GM23248 (cell line): ENCODE measurements at regions not wholly inside any gene's neighbourhood (a gene's known extent, or its start where the extent isn't known, plus 50 kb on each side); places are given as distances from the start of the nearest gene placed in this dataset.

ENCODE experiments used
- EZH2 ChIP-seq: fragments of 200-600 bp; sonication (generic); IDR thresholded peaks from 2 replicates; pipeline ENCODE4 v1.6.1; 2018; ENCODE audit warnings: antibody characterized with exemption, mild to moderate bottlenecking; ENCODE audit not compliant: insufficient read depth, poor library complexity, severe bottlenecking
- EZH2phosphoT487 ChIP-seq: fragments of 200-600 bp; sonication (generic); IDR thresholded peaks from 2 replicates; pipeline ENCODE4 v1.6.1; 2018; ENCODE audit warnings: antibody characterized with exemption, moderate library complexity, mild to moderate bottlenecking, low read depth; ENCODE audit not compliant: insufficient read depth

DNA sequence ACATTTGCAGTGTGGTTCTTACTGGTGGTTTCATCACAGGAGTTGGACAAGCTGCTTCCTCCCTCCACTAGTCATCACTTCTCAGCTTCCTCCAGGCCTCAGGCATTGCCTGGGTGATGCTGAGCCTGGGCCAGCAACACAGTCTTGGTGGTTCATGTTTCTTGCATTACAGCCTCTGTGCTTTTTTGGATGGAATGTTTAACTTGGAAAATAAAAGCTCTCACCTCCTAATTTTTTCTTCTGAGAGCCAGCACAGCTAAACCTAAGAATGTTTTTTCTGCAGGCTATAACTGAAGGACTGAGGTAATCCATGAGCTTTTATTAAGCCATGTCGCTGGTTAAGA lies 66.1 kb upstream of the RHOU start:
- TF ChIP-seq EZH2phosphoT487 (no peak), EZH2 (no peak)
